Stimulated activated CD8-positive, alpha-beta memory T cell treated with anti-CD3 and anti-CD28 coated beads, Interleukin-15, amount 100 ng/mL, for 48 hours (primary cell): ENCODE measurements at regions not wholly inside any gene's neighbourhood (a gene's known extent, or its start where the extent isn't known, plus 50 kb on each side); places are given as distances from the start of the nearest gene placed in this dataset.
"Not testable (repeated sequence)": the region's sequence is repeated elsewhere in the genome, so short reads cannot be mapped to it uniquely, and the experiment has no call there.

Experiments used
- DNase-seq, 2 donors: peaks; one replicate each; pipeline ENCODE4 v3.0.0-alpha.2; 2020; ENCODE audit warnings: low read depth in 2 of 2

DNA sequence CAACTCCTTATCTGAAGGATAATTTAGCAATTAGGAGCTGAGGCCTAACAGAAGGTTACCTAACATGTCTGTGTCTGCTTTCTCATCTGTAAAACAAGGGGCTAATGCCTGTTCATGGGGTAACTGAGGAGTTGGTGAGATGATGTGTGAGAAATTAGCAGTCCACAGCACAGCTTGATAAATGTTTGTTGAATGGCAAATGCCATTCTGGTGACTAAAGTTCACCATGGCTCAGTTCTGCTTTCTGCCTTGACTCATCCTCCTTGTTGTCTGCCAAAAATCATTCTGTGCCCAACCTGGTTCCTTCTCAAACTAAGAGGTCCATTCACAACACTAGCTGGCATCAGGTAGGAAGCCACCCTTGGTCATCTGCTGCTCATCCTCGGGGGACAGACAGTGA lies 552.0 kb upstream of the KLF4 start:
- DNase-seq, result no peak

DNA sequence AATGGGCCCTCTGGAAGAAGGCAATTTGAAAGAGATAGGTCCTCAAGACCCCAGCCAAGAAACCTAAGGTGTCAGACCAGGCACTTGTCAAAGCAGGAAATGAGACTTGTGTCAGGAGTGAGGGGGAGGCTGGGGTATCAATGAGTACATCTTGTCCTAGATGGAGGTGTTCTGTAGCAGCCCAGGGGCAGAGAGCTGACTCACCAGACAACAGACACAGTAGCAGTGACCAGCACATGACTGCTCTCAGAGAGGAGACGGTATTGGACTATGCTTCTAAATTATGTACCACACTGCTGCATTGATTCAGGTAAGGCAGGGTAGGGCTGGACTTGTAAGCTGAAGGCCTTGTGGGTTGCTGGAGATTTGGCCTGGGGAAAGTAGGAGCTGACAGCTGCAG lies 551.2 kb upstream of the KLF4 start:
- no peak for DNase-seq

DNA sequence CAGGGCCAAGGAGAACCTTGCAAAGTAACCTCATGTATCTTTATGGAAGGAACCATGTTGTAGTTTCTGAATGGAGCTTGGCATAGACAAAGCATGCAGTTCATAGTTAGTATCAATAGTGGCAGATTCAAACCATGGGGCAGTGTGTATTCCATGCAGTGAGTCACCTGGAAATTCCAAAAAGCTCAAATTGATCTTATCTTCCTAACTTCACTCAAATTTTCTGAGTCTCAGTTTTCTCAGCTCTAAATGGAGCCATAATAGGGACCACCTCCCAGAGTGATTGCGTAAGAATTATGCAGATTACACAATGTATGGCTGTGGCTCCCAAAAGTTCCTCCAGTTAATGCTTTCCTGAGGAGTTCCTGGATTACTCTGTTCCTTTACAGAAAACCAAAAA lies 549.9 kb upstream of the KLF4 start:
- DNase-seq, result no peak

DNA sequence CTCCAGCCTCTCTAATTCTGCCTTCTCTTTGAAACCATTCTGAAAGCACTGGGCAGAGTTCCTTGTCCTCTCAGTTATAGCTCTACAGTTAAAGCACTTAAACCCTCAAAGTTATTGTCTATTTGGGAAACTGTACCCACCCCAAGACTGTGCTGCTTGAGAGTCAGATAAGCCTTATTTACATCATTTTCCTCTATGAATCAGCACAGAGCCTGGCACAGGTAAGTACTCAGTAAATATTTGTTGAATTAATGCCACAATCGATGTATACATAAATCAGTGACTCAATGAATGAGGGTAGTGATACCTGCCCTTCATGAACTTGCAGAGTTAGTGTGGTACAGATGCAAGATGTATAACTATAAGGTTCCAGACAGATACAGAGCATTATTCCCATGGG lies 549.4 kb upstream of the KLF4 start:
- no peak for DNase-seq

DNA sequence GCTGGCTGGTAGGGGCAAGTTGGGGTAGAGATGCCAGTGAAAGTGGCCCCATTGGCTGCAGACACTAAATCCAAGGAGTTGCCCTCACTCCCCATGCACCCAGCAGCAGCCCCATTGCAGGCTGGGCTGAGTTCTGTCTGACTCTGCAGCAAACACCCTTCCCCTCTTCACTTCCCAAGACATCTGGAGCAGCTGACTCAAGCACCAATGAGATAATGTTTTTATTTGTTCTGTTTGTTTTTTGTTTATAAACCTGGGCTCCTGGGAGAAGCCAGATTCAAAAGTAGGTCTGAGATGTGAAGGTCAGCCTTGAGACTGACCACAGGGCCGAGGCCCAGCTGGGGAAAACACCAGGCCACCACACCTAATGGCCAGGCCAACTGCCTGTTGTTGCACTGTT lies 545.9 kb upstream of the KLF4 start:
- DNase-seq, result no peak

DNA sequence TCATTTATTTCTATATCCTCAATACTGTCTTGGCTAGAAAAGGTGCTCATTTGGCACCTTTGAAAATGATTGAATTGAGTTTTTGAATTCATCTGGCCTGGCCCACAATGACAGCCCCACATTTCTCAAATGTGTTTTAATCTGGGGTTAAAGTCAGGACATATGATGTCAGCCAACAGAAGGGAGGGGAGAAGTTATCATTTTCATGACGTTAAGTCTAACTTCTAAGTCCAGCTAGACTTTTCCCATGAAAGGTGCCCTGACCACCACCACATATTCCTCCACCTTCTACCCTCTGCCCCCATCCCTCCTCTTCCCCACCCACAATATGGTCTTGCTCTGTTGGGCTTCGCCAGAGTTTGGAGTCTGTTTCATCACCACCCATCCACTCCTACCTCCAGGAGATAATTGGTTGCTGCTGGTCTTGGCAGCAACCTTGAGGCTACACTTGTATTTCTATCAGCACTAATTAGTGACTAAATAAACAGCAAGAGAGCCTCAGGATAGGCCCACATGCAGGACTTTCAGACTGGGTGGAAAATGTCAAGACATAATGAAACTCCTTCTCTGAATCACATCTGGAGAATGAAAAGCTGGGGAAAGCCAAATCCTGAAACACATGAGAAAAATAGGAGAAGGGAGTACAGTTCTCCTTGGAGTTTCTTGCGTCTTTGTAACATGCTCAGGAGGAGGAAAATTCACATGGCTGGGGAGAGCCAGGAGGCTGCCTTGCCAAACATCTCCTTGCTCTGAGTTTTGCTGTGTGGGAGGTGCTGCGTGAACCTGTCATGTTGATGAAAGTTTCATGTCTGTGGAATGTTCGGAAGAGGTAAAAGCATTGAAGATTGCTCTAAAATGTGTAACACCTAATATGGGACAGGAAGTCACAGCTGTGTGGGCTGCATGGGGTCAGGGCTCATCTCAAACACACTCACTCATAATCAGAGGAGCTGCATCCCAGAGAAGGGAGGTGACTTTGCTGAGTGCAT lies 544.7 kb upstream of the KLF4 start:
- no peak for DNase-seq

DNA sequence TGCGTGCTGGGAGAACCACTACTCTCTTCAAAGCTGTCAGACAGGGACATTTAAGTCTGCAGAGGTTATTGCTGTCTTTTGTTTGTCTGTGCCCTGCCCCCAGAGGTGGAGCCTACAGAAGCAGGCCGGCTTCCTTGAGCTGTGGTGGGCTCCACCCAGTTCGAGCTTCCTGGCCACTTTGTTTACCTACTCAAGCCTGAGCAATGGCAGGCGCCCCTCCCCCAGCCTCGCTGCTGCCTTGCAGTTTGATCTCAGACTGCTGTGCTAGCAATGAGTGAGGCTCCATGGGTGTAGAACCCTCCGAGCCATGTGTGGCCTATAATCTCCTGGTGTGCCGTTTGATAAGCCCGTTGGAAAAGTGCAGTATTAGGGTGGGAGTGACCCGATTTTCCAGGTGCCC lies 542.5 kb upstream of the KLF4 start:
- not testable (repeated sequence) for DNase-seq

DNA sequence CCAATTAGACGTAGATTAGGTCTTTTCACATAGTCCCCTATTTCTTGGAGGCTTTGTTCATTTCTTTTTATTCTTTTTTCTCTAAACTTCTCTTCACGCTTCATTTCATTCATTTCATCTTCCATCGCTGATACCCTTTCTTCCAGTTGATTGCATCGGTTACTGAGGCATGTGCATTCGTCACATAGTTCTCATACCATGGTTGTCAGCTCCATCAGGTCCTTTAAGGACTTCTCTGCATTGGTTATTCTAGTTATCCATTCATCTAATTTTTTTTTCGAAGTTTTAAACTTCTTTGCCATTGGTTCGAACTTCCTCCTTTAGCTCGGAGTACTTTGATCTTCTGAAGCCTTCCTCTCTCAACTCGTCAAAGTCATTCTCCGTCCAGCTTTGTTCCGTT lies 541.7 kb upstream of the KLF4 start:
- not testable (repeated sequence) for DNase-seq

DNA sequence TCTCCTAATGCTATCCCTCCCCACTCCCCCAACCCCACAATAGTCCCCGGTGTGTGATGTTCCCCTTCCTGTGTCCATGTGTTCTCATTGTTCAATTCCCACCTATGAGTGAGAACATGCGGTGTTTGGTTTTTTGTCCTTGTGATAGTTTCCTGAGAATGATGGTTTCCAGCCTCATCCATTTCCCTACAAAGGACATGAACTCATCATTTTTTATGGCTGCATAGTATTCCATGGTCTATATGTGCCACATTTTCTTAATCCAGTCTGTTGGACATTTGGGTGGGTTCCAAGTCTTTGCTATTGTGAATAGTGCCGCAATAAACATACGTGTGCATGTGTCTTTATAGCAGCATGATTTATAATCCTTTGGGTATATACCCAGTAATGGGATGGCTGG lies 537.1 kb upstream of the KLF4 start:
- not testable (repeated sequence) for DNase-seq

DNA sequence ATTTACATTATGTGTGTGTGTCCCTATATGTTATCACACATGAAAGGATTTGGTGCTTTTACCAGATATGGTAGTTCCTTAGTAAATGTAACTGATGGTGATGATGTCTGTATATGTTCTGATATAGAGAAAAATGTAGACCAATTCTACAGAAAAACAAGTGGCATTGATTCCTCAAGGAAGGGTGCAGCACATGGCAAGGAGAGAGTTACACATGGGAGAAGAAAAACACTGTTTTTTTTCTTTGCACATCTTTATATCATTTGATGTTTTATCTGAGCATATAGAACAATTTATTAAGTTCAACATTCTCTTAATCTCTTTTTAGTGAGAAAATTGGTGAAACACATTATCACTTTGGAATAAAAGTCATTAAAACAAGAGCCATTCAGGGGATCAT lies 535.0 kb upstream of the KLF4 start:
- no peak for DNase-seq

DNA sequence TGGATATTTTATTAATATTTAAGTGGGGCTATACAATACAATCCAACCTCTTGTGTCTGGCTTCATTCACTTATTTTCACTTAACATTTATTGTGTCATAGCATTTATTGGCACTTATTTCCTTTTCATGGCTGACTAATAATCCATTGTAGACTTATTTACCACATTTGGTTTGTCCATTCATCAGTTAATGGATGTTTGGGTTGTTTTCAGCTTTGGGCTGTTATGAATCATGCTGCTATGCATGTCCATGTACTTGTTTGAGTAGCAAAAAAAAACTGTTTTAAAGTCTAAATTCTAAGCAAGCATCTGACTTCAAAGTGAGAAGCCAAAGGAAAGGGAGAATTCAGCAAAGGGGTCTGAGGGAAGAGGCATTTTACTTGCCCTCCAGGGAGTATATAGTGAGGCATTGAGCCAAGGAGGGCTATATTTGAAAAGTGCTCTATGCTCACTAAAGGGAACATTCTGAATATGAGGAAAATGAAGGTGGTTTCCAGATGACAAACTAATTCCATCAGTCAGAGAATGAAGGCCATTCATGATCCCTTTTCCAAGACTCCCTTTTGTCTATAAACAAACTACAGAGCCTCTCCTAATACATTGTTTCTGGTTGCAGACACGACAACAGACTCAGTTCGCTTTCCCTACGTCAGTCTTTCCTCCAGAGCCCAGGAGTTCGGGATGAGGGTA lies 532.8 kb upstream of the KLF4 start:
- no peak for DNase-seq

DNA sequence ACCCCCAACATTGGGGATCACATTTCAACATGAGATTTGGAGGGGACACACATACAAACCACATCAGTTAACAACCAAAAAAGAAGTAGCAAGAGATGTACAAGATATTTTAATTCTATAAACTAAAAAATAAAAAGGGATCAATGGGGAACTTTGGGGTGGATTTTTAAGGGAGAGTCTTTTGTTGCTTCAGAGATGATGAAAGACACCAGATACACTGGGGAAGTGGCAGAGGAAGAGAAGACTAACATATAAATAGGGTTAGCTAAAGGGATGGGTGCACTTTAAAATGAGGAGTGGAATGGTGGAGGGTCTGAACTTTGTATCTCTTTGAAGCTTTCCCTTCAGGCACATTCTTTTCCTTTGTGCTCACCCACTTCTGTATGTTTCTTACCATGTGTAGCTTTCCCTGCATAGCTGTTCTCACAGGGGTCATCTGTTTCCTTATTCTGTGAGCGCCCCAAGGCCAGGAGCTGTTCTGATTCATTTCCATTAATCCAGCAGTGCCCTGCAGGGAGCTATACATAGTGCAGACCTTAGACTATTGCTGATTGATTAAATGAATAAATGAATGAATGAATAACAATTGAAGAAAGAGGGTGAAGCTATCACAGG lies 531.6 kb upstream of the KLF4 start:
- DNase-seq, result no peak

DNA sequence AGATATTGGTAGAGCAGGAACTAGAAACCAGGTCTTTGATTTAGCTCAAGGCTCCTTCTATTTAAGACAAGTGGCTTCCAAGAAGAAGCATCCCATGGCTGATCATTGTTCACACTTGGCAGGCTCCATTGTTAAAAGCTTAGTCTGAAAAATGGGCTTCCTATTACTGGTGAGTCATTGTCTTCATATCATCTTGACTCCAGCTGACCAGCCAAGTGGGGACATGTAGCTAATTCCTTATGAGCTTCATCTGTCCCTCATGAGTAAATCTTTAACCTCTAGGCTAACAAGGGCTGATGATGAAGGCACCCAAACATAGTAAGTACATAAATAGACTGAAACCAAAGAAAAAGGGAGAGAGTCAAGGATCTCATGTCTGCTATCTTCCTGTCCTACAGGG lies 530.3 kb upstream of the KLF4 start:
- DNase-seq, result no peak

DNA sequence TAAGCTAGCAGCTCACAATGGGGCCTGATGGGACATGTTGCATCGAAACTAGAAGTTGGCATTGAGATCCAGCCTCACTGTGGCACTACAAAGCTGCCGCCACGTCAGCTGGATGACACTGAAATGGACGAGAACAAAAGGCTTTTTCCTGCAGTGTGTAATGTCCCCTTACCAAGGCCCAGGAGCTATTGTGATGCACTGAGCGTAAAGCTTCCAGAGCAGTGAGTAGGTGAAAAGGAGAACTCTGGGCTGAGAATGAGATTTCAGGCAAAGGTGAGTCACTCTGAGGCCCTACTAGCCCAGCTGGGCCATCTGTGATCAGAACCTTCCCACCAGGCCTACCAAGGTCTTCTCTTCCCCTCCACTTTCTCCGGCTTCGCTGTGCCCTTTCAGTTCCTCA lies 528.1 kb upstream of the KLF4 start:
- DNase-seq, result no peak

DNA sequence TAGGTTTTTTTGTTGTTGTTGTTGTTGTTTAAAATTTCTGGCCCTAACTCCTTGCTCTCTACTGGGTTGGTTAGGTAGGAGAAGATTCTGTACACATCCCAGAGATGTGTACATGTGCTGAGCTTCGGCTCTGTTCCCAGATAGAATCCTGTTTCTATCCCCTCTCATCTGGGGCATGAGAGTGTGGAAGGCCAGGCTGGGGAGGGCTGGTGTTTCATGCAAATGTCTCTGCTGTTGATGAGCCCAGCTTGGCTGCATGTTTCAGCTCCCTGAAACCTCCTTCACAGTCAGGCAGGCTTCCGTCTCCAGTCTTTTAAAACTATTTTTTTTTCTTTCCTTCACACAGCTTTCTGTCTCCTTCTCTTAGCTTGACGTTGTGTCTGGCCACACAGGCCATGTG lies 526.9 kb upstream of the KLF4 start:
- DNase-seq, result no peak

DNA sequence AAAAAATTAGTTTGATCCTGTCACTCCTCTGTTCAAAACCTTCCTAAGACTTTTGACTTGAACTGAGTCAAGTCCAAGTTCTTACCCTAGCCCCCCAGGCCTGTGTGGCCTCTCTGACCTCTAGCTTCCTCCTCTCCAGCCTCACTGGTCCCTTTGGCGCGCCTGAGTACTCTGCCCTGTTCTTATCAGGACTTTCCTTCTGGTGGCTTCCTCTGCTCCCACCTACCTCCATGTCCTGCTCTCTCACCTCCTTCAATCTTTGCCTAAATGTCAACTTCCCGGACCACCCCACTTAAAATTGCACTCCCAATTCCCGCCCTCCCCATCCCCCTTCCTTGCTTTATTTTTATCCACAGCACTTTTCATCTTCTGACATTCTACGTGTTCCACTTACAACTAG lies 526.1 kb upstream of the KLF4 start:
- DNase-seq, result no peak

DNA sequence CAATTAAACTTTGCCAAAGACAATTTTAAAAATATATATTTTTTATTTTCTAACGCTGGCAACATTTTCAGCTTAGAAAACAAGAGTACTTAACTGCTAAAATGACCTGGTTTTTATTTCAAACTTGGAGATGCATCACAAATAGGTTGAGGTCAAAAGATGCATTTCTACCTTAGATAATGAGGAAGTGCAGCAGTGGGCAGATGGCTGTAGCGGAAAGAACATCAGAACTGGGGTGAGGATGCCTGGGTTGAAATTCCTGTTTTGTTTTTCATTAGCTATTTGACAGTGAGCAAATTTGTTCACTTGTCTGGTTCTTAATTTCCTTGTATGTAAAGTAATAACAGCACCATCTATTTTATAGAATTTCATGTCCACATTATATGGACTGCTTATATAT lies 524.8 kb upstream of the KLF4 start:
- no peak for DNase-seq

DNA sequence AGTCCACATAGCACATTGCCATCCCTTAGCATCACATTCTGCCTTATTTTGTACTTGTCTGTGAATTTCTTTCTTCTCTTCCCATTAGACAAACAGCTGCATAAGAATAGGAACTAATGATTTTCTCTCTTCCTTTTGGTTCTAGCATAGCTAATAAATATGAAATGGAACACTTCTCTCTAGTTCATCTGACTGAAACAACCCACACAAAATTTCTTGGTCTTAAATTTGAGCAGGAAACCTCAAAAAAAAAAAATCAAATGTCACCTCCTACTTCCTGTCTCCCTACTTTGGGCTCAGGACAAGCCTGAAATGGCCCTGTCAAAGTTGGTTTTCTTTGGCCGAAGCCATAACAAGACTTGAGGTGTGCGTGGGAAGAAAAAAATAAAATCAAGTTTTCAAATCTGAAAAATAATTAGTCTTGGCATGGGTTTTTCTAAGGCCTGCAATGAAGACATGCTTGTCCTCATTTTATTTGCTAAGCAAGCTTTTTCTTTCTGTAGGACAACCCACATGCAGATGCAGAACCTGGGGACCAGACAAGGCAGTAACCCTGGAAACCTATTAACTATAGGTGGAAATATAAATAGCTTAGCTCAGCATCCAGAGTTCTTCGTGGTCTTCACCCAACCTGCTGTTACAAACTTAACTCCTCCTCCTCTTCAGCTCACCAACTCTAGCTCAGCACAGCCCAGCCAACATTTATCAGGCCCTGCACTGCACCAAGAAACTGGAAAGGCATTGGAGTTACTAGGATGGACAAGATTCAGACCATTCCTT lies 523.5 kb upstream of the KLF4 start:
- no peak for DNase-seq

DNA sequence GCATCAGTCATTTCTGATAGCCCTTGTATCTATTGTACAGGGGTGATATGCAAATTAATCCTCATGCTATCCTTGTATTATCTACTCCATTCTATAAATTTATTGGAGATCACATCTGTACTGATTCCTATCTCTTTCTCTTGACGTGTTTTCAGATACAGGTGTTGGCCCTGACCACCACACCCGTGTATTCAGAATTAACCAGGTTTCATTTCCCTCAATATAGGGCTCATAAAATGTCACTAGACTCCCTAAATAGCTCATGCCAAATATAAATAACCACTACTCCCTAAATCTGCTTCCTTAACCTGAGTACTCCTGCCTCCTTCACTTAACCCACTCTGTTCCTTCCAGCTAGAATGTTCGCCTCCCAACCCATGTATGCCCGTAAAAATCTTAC lies 522.8 kb upstream of the KLF4 start:
- DNase-seq, result no peak

DNA sequence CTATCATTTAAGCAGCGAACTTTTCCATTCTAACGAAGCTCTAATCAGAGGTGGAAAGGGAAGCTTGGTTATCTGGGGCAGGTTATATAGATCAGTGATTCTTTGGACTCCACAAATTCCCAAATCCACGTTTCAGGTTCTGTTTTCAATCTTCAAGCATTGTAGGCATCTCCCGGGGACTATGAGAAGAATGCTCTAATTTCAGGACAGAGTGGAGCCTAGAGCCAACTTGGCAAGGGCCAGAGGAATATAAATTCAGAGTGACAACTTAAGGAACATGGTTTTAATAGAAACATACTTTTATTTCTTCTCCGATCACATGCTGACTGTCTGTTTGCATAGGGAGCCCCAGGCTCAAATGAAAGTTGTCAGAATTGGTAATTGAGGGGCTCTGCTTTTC lies 514.0 kb upstream of the KLF4 start:
- no peak for DNase-seq

DNA sequence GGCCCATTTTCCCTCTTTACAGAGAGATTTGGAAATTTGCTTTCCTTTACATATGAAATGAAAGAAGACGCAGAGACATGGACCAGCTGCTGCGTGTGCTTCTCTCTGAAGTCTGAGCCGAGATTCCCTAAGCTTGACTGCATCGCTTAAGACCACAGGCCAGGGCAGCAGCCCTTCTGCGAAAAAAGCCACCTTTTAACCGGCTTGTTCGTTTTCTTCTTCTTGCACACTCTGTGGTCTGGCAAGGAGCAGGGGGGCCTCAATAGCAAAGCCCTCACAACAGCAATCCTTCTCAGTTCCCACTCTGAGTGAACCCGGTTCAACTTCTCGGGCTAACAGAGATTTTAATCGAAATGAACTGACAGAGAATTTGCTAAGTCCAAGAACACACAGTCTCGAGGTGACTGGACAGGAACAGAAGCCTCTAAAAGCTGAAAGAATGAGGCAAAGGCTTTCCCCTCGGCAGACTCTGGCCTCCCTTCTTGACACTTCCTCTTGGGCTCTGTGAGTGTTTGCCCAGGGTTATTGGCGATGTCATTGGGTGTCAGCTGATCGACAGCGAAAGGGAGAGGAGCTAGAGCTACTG lies 512.9 kb upstream of the KLF4 start:
- no peak for DNase-seq

DNA sequence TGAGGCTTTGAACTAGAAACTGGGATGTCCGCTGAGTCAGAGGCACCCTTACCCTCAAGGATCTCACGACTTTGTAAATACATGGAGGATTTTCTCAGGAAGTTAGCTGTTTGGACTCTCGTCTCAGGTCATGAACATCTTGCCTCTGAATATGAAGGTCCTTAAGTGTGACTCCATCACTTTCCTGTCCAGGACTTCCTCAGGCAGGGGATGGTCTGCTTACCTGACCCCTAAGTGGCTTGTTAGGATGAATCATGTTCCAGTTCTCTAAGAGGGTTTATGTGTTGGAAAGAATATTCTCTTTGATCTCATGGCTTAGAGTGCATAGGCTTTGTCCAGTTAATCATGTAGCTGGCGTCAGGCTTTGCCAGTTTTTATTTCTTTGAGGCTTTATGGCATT lies 511.7 kb upstream of the KLF4 start:
- no peak for DNase-seq
